Mesothelial cell of epicardium (in vitro differentiated cells): ENCODE measurements at regions not wholly inside any gene's neighbourhood (a gene's known extent, or its start where the extent isn't known, plus 50 kb on each side); places are given as distances from the start of the nearest gene placed in this dataset.
A peak's percentile ranks its signal among the peaks of the same experiment; 100 is the strongest.

Source experiments
- DNase-seq, 2 experiments: peaks; one replicate each; pipeline ENCODE4 v3.0.0; 2021; ENCODE audit warnings: low spot score in 2 of 2; ENCODE audit not compliant: unreplicated experiment in 2 of 2
- H3K27ac Mint-ChIP-seq: 2 replicates; pipeline ENCODE4 v1.8.0; 2021; ENCODE audit warnings: mixed read lengths
- H3K27me3 Mint-ChIP-seq: 2 replicates; pipeline ENCODE4 v1.8.0; 2021; ENCODE audit warnings: low read depth, mixed read lengths
- H3K36me3 Mint-ChIP-seq: 2 replicates; pipeline ENCODE4 v1.8.0; 2021; ENCODE audit warnings: mixed read lengths
- H3K4me1 Mint-ChIP-seq: 2 replicates; pipeline ENCODE4 v1.8.0; 2021; ENCODE audit warnings: mixed read lengths
- H3K4me3 Mint-ChIP-seq: 2 replicates; pipeline ENCODE4 v1.8.0; 2021; ENCODE audit warnings: mild to moderate bottlenecking, moderate library complexity, mixed read lengths
- H3K9me3 Mint-ChIP-seq: 2 replicates; pipeline ENCODE4 v1.8.0; 2021; ENCODE audit warnings: mixed read lengths
- TF ChIP-seq, protein P1 (sequence below): fragments of 200-600 bp; sonication (generic); IDR thresholded peaks from one replicate; pipeline ENCODE4 v1.5.0; 2021; ENCODE audit warnings: antibody characterized with exemption; ENCODE audit not compliant: unreplicated experiment

DNA sequence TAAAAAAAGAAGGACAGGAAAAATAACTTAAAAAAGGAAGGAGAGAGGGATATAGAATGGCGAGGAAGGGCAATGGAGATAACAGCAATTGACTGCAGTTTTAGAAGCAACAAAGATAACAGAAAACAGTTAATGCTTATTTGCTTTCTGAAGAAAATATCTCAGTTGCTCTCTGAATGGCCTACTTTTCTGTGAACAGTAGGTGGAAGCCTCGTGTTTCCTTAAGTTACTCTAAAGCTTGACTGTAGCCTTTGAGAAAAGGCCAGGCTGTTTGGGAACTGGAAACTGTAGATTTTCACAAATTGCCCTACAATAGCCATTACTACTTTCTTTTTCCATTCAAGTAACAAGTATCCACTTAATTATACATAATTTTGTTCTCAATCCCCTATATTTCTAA lies 404.5 kb downstream of the YTHDC2 start:
- H3K36me3 Mint-ChIP-seq = no peaks in the 10 kb centered on the region
- DNase-seq = no peak
- H3K9me3 Mint-ChIP-seq = no peaks in the 10 kb centered on the region
- no peak overlapping the region for H3K4me3 Mint-ChIP-seq
- H3K27me3 Mint-ChIP-seq = no peaks in the 10 kb centered on the region
- peaks cover 23% of the 10 kb centered on the region for H3K4me1 Mint-ChIP-seq
- TF ChIP-seq, protein P1, sequence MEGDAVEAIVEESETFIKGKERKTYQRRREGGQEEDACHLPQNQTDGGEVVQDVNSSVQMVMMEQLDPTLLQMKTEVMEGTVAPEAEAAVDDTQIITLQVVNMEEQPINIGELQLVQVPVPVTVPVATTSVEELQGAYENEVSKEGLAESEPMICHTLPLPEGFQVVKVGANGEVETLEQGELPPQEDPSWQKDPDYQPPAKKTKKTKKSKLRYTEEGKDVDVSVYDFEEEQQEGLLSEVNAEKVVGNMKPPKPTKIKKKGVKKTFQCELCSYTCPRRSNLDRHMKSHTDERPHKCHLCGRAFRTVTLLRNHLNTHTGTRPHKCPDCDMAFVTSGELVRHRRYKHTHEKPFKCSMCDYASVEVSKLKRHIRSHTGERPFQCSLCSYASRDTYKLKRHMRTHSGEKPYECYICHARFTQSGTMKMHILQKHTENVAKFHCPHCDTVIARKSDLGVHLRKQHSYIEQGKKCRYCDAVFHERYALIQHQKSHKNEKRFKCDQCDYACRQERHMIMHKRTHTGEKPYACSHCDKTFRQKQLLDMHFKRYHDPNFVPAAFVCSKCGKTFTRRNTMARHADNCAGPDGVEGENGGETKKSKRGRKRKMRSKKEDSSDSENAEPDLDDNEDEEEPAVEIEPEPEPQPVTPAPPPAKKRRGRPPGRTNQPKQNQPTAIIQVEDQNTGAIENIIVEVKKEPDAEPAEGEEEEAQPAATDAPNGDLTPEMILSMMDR = no peak
- H3K27ac Mint-ChIP-seq = peak overlapping the region; percentile 43

DNA sequence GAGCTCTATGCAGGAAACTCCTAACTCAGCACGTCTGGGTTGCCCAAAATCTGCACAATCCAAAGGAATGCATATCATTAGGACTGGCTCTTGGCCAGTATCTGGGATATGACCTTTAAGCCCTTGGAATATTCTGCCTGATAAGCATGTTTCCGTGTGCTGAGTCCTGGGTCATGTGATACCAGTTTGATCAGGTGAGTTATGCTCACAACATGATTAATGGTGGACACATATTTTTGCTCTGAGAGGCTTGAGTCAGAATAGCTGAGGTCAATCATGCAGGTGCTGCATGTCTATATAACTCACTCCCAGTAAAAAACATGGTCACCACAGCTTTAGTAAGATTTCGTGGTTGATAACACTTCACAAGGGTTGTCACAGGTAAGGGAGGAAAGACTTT lies 408.8 kb downstream of the YTHDC2 start:
- H3K9me3 Mint-ChIP-seq = peaks cover 12% of the 10 kb centered on the region
- TF ChIP-seq, protein P1 = no peak

DNA sequence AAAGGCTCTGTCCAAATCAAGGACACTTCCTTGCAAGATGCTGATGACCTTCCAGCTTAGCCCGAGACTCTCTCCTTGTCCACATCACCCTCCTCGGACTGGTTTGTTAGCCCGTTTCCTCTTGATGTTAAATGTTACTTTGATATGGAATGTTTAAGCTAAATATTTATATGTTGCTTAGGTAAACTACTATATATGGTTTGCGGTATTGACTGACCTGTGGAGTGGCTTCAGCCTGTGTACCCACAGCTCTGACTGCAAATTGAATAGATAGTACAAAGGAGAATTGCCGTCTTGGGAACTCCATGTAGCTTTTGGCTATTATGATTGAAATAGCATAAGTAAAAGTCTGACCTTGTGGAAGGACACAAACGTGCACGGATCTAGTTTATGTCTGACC lies 422.0 kb downstream of the YTHDC2 start:
- H3K27me3 Mint-ChIP-seq = no peaks in the 10 kb centered on the region
- no peaks in the 10 kb centered on the region for H3K36me3 Mint-ChIP-seq
- TF ChIP-seq, protein P1 = no peak
- peaks cover 7% of the 10 kb centered on the region for H3K4me1 Mint-ChIP-seq
- no peak for DNase-seq
- no peak overlapping the region for H3K4me3 Mint-ChIP-seq
- peaks cover 6% of the 10 kb centered on the region for H3K9me3 Mint-ChIP-seq
- no peak overlapping the region for H3K27ac Mint-ChIP-seq

More for the DNA sequence above, 408.8 kb downstream of the YTHDC2 start:
- no peaks in the 10 kb centered on the region for H3K27me3 Mint-ChIP-seq
- H3K4me3 Mint-ChIP-seq = no peak overlapping the region
- H3K27ac Mint-ChIP-seq = peak overlapping the region; percentile 69
- DNase-seq = no peak
- H3K4me1 Mint-ChIP-seq = peaks cover 27% of the 10 kb centered on the region
- peaks cover 6% of the 10 kb centered on the region for H3K36me3 Mint-ChIP-seq

DNA sequence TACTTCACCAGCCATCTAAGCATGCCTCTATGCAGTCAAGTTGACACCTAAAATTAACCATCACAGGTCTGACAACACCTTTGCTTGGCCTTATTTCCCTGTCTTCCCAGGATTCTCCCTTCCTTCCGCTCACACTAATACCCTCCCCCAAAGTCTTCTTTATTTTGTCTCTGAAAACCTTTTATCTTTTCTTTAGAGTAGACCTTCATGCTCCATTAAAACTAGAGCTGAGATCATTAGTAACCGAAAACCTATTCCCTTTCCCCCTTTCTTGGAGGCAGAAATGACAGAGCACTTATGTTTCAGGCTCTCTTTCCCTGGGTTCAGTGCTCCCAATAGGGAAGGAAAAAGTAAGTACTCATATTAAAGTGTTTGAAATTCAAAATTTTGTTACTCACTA lies 423.8 kb downstream of the YTHDC2 start:
- Mint-ChIP-seq H3K4me3 (no peak overlapping the region), H3K27me3 (no peaks in the 10 kb centered on the region), H3K36me3 (no peaks in the 10 kb centered on the region), H3K4me1 (peaks cover 9% of the 10 kb centered on the region), H3K9me3 (no peaks in the 10 kb centered on the region), H3K27ac (no peak overlapping the region)
- DNase-seq = no peak
- TF ChIP-seq, protein P1 = no peak

DNA sequence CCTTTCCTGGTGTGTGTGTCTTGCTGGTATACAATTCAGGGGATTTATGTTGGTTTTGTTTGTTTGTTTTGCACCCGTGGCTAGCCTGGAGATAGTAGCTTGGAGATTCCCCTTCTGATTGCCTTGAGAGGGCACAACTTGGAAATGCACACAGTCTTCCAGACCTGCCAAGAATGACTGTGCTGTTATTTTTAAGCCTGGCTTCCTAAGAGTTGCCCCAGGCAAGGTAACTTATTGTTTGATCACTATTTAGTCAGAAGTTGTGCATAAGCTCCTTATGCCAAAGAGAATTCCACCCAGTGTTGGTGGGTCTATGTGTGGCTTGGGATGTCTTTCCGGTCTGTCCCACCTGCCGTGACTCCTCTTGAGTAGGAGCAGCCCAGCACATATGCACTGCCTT lies 421.9 kb upstream of the KCNN2 start:
- H3K36me3 Mint-ChIP-seq = peaks cover 3% of the 10 kb centered on the region

More for the DNA sequence above, 421.9 kb upstream of the KCNN2 start:
- no peak for DNase-seq
- no peak overlapping the region for H3K4me3 Mint-ChIP-seq
- no peaks in the 10 kb centered on the region for H3K27me3 Mint-ChIP-seq
- H3K27ac Mint-ChIP-seq = no peak overlapping the region
- peaks cover 3% of the 10 kb centered on the region for H3K9me3 Mint-ChIP-seq
- peaks cover 11% of the 10 kb centered on the region for H3K4me1 Mint-ChIP-seq
- TF ChIP-seq, protein P1 = no peak
